ENCODE measurements at regions not wholly inside any gene's neighbourhood (a gene's known extent, or its start where the extent isn't known, plus 50 kb on each side); places are given as distances from the start of the nearest gene placed in this dataset.
"Not testable (repeated sequence)": the region's sequence is repeated elsewhere in the genome, so short reads cannot be mapped to it uniquely, and the experiment has no call there.

DNA sequence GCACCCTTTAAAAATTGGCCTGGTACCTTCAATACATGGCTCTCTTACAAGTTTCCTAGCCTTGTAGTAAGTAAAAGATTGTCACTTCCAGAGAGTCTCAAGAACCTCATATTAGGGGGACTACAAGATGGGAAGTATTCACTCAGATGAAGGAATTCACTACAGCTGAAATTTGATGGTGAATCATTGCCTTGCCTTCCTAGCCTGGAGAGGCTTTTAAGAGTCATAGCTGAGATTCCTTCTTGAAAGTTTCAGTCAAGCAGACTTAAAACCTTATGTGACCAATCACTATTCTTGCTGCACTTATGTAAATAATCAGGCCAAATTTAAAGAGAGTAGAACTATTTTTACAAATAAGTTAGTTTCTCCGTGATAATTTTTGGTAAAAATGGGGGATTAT is 451.6 kb downstream of the TRHDE start:
- no peak for DNase-seq (ENCODE audit: low spot score)

DNA sequence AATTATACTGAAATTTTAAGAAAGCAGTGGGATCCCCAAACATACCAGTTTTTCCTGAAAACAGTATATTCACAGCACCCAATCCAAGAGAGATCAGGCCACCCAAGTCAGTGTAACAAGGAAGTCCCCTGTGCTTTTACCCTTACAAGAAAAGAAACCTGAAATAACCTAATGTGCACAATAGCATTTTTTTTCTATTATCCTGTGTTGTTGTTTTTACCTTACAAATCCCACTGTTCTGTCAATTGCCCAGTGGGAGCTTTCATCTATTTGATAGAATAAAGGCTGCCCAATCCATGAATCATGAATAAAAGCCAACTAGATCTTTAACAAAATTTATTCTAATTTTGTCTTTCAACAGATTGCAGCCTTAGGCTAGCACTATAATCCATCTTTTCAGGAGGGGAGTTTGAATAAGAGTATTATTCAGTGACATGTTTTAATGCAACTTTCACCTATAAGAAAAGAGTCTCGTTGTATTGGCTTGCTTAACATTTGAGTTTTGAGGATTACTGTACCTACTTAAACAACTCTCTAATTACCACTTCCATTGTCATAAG is 457.4 kb downstream of the TRHDE start:
- no peak for DNase-seq (ENCODE audit: low spot score)

DNA sequence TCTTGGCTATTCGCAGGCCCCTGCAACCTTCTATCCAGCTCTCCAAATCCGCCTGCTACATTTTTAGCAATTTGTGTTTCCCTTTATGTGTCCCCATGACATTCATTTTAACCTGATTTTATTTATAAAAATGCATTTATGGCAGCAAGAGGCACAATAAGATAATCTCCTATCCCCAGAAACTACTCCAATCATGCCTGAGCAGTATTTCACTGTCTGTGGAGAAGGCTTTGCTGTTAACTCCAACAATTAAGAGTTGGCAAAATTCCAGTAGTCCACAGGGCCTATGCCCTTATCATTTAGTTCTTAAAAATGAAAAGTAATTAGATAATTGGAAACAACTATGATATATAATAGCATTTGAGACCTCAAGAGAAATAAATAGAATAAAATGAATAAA is 462.4 kb downstream of the TRHDE start:
- DNase-seq (ENCODE audit: low spot score), result no peak

DNA sequence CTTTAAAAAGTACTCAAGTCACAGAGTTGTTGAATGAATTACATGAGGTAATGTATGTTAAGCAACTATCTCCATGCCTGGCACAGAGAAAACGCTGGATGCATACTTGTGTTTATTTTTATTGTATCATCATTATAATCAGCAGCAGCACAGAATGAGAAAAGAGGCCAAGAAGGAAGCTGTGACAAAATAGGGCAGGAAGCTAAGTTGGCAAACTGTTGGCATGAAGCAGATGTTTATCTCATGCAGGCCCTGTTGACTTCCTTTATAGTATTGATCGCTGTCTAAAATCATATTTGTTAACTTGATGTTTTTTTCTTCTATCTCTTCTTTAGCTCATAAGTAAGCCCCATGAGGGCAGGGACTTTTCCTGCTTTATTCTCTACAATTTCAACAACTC is 466.6 kb downstream of the TRHDE start:
- no peak for DNase-seq (ENCODE audit: low spot score)

DNA sequence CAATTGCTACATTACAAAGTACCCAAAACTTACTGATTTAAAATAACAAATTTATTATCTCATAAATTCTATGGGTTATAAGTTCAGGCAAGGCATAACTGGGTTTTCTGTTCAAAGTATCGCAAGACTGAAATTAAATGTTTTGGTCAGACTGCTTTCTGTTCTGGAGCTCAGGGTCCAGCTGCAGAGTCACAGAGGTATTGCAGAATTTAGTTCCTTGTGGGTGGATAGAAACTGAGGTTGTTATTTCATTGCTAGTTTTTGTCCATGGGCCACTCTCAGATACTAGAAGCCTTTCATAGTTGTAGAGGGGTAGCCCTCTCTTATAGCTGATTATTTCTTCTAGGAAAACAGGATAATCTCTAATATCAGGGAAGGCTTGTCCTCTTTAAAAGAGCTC is 467.9 kb downstream of the TRHDE start:
- no peak for DNase-seq (ENCODE audit: low spot score)

DNA sequence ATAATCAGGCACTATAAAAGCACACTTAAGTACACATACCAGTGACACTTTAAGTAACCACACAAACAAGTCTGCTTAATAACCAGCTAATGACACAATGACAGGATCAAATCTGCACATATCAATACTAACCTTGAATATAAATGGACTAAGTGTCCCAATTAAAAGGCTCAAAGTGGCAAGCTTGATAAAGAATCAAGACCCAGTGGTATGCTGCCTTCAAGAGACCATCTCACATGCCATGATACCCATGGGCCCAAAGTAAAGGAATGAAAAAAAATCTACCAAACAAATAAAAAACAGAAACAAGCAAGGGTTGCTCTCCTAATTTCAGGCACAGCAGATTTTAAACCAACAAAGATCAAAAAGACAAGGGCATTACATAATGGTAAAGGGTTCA is 470.4 kb downstream of the TRHDE start:
- DNase-seq (ENCODE audit: low spot score), result no peak

DNA sequence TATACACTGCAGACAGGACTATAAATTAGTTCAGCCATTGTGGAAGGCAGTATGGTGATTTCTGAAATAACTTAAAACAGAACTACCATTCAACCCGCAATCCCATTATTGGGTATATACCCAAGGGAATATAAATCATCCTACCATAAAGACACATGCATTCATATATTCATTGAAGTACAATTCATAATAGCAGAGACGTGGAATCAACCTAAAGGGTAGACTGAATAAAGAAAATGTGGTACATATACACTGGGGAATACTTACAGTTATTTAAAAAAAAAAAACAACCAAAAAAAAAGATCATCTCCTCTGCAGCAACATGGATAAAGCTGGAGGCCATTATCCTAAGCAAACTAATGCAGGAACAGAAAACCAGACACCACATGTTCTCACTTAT is 473.9 kb downstream of the TRHDE start:
- DNase-seq (ENCODE audit: low spot score), result no peak

DNA sequence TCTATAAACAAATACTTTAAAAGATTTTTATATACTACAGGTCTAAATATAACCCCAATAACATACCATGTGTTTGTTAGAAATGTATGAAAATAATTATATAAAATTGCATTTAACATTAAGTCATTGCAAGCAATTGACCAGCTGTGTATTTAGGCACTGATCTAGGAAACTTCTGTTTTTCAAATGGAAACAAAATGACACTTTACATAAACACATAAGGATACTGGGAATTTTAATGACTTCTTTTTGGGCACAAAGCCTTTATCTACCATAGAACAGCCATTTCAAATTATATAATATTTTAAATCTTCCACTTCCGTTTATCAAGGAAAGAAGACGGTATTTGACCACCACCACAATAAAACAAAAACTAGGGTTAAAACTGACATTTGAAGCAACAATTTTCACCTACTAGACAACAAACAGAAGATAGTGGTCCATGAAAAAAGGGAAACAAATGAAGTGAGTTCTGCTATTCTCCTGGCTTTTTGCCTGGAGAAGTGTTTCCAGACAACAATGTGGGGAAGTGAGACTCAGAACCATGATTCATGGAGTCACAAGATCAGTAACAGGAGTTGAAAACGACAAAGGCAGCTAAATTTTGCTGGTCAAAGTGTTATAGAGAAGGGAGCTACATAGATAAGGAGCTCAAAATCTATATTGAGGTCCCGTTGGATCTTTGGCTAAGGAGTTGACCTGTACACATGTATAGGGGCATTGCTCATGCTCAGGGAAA is 475.1 kb downstream of the TRHDE start:
- DNase-seq (ENCODE audit: low spot score), result no peak

DNA sequence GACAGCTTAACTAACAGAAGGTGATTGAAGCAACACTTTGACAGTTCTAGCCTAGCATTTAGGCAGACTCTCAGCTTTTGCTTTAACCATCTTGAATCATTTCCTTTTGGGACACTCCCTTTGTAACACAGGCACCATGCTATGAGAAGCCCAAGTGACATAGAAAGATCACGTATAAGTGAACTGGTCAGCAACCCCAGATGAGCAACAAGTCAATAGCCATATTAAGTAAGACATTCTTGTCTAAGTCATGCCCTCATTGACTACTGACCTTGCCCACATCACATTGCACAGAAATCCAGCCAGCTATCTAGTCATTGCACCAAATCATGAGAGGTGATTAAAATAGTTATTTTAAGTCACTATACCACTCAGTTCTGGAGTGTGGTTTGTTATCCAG is 476.8 kb downstream of the TRHDE start:
- DNase-seq (ENCODE audit: low spot score), result no peak

DNA sequence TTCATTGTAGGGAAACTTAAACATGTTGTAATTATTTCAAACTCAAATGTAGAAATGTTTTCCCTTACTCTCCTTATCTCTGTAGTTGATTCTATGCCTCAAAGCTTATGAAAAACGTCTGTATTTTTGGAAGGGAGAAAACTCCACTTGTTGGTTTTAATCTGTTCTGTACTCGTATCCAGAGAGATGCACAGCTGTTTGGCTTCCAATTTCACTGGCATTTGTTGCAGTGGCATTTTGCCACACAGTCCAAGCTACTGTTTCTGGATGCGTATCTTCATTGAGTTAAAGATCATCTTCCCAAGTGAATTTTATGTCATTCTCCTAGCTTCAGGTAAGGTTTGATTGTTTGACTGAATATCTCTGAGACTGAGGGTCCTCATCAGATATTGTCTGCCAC is 481.4 kb downstream of the TRHDE start:
- no peak for DNase-seq (ENCODE audit: low spot score)

DNA sequence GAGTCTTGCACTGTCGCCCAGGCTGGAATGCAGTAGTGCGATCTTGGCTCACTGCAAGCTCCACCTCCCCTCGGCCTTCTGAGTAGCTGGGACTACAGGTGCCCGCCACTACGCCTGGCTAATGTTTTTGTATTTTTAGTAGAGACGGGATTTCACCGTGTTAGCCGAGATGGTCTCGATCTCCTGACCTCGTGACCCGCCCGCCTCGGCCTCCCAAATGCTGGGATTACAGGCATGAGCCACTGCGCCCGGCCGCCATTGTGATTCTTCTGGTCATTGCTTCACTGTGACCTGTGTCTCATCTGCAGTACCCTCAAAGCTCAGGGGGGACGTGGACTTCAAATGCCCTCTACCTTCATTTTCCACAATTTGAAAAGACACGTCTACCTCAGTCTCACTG is 481.9 kb downstream of the TRHDE start:
- not testable (repeated sequence) for DNase-seq (ENCODE audit: low spot score)

DNA sequence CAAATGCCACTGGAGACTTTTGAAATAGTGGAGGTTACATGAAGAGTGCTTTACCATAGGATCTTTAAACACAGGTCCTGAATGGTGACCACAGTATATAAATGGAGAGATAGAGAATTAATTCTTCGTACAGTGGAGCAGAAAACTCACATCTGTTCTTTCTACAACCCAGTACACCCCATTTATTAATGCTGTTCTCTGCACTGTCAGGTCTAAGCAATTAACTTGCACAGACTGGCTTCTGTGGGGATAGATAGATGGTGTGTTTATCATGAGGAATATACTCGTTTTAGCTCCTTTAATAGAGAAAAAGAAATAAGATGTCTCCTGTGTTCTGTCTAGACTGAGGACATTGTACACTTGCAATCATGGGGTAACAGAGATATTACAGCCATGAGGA is 494.3 kb downstream of the TRHDE start:
- DNase-seq (ENCODE audit: low spot score), result no peak

DNA sequence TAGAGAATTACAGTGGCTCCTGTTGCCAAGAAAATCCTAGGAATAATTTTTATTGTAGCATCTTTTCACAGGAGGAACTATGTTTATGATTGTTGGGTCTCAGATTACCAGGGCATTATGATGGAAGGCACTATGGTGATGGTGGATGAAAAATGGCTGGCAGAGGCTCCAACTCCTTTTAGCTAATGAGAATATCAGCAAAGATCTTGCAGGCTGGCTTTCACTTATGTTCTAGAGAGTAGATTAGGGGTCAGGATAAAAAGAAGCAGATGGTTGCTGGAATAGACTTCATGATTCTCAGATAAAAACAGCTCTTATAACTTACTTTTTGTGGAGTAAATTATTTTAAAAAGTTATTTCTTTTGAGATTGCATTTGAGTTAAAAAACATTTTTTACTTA is 501.9 kb downstream of the TRHDE start:
- no peak for DNase-seq (ENCODE audit: low spot score)

DNA sequence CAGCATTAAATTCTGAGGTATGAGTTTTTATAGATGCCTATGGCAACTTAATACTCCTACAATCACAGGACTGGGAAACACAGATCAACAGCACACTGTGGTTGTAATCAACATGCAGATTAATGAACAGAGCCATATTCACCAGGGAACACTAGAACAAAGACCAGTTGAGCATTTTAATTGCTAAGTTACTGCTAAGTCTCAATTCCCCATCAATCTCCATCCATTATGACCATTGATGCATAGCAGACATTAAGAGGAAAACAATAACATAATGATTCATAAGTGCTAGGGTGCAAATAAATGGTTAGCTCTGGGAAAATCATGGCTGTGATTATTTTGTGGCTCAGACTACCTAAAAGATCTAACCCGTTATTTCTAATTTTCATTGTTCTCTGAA is 505.6 kb downstream of the TRHDE start:
- DNase-seq (ENCODE audit: low spot score), result no peak

DNA sequence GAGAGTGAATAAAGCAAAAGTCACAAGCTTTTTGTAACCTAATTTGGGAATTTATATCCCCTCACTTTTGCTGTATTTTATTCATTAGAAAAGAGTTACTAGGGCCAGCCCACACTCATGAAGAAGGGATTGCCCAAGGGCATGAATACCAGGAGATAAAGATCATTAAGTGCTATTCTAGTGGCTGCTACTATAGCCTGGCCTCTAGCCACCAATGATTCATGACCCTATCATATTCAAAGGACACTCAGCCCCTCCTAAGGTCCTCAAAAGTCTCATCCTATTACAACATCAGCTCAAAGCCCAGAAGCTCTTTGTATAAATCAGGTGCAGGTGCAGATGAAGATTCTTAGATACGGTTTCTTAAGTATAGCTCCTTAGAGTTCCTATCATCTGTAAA is 518.1 kb downstream of the TRHDE start:
- no peak for DNase-seq (ENCODE audit: low spot score)

DNA sequence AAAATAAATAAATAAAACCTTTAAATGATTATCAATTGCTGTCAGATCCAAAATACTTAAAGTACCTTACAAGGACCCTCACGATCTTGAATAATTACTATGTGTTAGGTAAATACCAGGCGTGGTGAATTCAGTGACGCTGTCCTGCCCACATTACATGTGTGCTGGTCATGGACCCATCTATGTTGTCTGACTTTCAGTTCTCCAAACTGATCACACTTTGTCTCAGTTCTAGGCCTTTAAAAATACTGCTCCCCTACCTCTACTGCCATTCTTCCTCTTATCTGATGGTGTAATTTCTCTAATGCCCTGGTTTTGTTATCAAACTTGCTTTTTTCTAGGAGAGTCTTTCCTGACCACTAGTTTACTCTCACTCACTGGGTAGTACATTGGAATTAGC is 520.7 kb downstream of the TRHDE start:
- no peak for DNase-seq (ENCODE audit: low spot score)

DNA sequence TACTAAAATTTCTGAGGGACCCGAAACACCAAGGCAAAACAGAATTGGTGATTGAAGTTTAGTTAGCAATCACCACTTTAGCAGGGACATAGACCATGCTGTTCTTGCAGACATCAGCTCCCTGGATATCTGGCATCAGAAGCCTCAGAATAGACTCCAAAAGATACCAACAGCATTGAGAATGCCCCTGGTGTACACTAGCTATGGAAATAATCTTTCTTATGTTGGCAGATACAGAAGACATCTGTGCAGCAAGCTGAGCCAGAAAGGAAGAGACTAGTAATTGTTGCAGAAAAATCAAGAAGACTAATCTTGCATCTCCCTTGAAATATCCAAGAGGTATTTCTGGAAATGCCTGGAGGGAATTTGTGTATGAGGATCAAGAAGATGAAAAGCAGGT is 521.6 kb downstream of the TRHDE start:
- no peak for DNase-seq (ENCODE audit: low spot score)

DNA sequence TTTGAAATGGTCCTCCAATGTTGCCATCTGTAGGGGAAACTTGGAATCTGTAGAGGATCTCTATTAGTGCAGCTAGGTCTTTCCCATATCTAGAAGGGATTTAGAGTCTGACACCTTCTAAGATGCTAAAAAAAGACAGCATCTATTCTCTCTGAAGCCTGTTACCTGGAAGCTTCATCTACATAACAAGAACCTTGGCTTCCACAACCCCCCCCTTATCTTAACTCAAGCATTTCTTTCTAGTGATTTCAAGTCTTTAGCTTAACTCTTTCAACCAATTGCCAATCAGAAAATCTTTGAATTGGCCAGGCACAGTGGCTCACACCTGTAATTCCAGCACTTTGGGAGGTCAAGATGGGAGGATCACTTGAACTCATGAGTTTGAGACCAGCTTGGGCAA is 543.3 kb downstream of the TRHDE start:
- DNase-seq (ENCODE audit: low spot score), result no peak

DNA sequence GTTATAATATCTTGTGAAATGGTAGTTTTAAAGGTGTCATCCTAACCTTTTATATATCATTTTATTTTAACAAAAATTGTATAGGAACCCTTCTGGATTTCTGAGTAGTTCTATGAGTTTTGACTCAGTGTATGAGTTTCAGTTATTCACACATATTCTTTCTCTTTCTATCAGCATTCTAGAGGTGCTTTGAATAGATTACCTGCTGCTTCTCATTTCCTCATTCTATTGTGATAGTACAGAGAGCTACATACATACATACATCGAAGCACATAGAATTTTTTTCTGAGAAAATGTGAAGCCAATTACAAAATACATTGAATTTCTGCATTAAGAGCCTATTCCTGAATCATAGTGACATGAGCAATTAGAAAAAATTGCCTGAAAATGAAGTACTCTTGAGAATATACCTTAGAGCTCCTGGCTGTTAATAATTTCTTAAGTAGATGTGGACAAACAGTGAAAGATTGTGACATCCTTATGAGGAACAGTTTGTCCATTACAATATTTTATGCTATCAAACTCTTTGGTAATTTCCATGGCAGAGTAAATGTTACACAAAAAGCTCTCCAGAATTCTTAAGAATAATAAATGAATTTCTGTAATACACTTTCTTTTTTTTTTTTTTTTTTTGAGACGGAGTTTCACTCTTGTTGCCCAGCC is 556.6 kb downstream of the TRHDE start:
- no peak for DNase-seq (ENCODE audit: low spot score)

DNA sequence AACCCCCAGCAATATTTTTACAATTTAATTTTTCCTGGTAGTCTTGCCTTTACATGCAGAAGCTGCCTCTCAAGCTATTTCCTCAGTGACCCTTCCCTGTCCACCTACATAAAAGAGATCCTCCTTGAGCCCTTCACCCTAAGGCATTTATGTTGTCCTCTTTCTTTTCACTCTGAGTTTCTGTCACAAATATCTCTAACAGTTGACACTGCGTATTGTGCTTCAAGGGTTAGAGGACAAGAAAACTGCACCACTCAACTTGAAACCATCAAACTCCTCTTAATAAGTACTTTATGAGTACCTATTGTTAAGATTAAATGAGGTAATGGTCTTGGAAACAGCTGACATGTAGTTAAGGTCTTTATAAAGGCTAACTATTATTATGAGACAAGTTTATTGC is 557.7 kb downstream of the TRHDE start:
- DNase-seq (ENCODE audit: low spot score), result no peak

DNA sequence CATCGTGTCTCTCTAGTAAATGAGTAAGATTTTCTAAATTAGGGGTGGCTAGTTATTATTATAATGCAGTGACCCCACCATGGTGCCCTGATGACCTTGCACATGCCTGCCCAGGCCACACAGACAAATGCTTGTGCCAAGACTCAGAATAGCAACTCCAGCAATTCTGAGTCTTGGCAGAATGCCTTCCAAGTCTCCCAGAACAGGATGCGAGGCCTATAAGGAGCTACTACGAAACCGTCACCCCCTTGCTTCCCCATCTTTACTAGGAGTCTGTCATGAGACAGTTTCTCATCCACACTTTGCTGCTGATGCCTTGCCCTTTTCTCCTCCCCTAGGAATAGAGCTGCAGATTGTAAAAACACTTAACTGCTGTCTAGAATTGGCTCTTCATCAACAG is 559.9 kb downstream of the TRHDE start:
- DNase-seq (ENCODE audit: low spot score), result no peak

DNA sequence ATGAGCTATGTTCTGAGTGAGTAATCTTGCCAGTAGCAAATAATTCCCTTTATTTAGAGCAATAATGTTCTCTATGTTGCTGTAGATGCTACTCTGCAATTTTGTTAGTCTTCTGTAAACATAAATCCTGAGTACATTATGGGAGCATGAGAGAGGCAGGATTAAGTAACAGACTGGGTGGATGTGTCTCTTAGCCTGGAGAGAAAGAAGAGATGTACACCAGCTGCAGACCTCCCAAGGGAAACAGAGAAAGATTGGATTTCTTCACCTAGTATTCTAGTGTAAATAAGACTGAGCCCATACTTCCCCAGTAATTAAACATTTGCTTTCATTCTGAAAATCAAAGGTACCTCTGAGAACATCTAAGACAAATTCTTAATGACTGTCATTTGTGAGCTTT is 564.0 kb downstream of the TRHDE start:
- no peak for DNase-seq (ENCODE audit: low spot score)

DNA sequence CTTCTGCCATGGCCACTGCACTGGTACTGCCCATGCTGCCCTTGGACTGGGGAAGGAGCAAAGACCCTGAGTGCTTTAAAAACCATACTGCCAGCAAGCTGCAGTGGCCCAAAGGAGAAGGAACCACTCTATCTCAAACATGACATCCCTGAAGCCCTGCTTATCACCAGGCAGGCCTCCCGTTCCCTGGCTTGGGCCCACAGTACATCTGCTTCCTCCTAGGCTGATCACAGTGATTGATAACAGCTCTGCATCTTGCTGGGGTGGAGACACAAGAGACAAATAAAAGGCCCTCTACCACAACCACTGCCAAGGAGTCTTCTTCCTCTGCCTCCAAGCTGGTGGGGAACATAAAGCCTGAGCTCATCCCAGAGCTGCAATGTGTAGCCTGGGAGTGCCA is 567.5 kb downstream of the TRHDE start:
- no peak for DNase-seq (ENCODE audit: low spot score)

DNA sequence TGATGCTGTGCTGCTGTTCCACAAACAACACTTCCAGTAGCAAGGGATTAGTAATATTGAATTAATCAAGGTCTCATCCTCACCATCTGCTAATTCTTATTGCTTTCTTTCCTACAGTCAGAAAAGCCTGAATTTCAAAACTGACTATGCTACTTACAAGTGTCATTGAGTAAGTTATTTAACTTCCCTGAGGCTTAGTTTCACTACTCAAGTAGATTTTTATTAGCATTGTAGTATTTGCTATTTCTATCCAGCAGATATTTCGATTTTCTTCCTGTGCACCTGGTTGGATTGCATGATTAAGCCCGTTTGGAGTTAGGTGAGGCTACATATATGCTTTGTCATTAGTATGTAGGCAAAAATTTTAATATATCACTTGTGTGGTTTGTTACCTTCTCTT is 591.5 kb downstream of the TRHDE start:
- DNase-seq (ENCODE audit: low spot score), result no peak
